ENCODE measurements at regions not wholly inside any gene's neighbourhood (a gene's known extent, or its start where the extent isn't known, plus 50 kb on each side); places are given as distances from the start of the nearest gene placed in this dataset.
"Not testable (repeated sequence)": the region's sequence is repeated elsewhere in the genome, so short reads cannot be mapped to it uniquely, and the experiment has no call there.

- Histone ChIP-seq H3K79me2 (ENCODE audit: control insufficient read depth, insufficient read depth, low read length) (no peaks in the 10 kb centered on the region), H3K9me3 (ENCODE audit: control insufficient read depth, low read depth, low read length) (no peaks in the 10 kb centered on the region), H4K20me1 (ENCODE audit: control insufficient read depth, extremely low read depth, insufficient read depth, low read length) (no peaks in the 10 kb centered on the region), H3K4me1 (ENCODE audit: control insufficient read depth, extremely low read depth, insufficient read depth, low read length) (no peaks in the 10 kb centered on the region), H3K36me3 (ENCODE audit: control insufficient read depth in 2 of 2, extremely low read depth in 1 of 2, insufficient read depth in 2 of 2, low read length in 2 of 2) (no peaks in the 10 kb centered on the region), H2AFZ (ENCODE audit: control insufficient read depth, low read length) (no peak overlapping the region), H3K9ac (ENCODE audit: control insufficient read depth, extremely low read depth, insufficient read depth, low read length) (no peak overlapping the region), H3K9me1 (ENCODE audit: control insufficient read depth, extremely low read depth, insufficient read depth, low read length) (no peaks in the 10 kb centered on the region), H3K27me3 (ENCODE audit: control insufficient read depth, extremely low read depth, insufficient read depth, low read length) (no peaks in the 10 kb centered on the region), H3K4me2 (ENCODE audit: control insufficient read depth, extremely low read depth, insufficient read depth, low read depth, low read length) (no peak overlapping the region), H3K4me3 (ENCODE audit: control insufficient read depth in 2 of 3, extremely low read depth in 1 of 3, insufficient read depth in 2 of 3, low read depth in 1 of 3, low read length in 3 of 3) (no peak overlapping the region), H3K27ac (ENCODE audit: control insufficient read depth, insufficient read depth, low read length) (no peak overlapping the region)
- no peak for DNase-seq (ENCODE audit: low read depth, low spot score)
- TF ChIP-seq EZH2 (IDR thresholded peaks at IDR 0.05; ENCODE audit: low read length), result no peak
- no peak for TF ChIP-seq CTCF (optimal IDR thresholded peaks at IDR 0.05 in 1 of 3, IDR thresholded peaks at IDR 0.05 in 1 of 3, conservative IDR thresholded peaks at IDR 0.05 in 1 of 3; ENCODE audit: extremely low read depth in 1 of 3, insufficient read depth in 2 of 3, low read length in 3 of 3)
- dilution Hi-C loops (cut with MboI; ENCODE audit: extremely low pct_ligation_motif_present, low sequenced_read_pairs), result no loop called here
- no peak for FAIRE-seq
These were observed 65.9 kb upstream of the IGSF10 start for GRCh38 chr3:151526757-151527156.

DNA sequence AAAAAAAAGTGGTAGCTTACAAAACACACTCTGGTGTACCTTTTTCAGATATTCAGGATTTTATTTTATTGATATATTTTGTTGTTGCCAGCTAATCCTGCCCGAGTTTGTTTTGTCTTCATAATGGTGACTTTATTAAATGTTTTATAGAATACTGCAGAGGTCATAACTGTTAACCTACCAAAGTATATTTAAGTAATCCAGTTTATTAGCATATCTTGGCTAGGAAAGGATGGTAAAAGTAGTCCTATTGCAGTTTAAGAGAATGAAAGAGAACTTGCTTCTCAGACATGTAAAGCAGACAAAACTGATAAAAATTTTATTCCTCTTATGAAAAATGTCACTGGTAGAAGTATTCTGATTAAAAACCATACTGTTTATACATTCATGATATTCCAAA lies 59.2 kb upstream of the IGSF10 start:
- dilution Hi-C loops (cut with MboI; ENCODE audit: extremely low pct_ligation_motif_present, low sequenced_read_pairs), result no loop called here
- TF ChIP-seq EZH2 (IDR thresholded peaks at IDR 0.05; ENCODE audit: low read length) (no peak), CTCF (optimal IDR thresholded peaks at IDR 0.05 in 1 of 3, IDR thresholded peaks at IDR 0.05 in 1 of 3, conservative IDR thresholded peaks at IDR 0.05 in 1 of 3; ENCODE audit: extremely low read depth in 1 of 3, insufficient read depth in 2 of 3, low read length in 3 of 3) (no peak)
- no peaks in the 10 kb centered on the region for H3K4me1 ChIP-seq (ENCODE audit: control insufficient read depth, extremely low read depth, insufficient read depth, low read length)
- no peak overlapping the region for H3K27ac ChIP-seq (ENCODE audit: control insufficient read depth, insufficient read depth, low read length)
- no peak overlapping the region for H3K4me2 ChIP-seq (ENCODE audit: control insufficient read depth, extremely low read depth, insufficient read depth, low read depth, low read length)
- FAIRE-seq, result no peak
- H2AFZ ChIP-seq (ENCODE audit: control insufficient read depth, low read length), result no peak overlapping the region
- no peaks in the 10 kb centered on the region for H3K27me3 ChIP-seq (ENCODE audit: control insufficient read depth, extremely low read depth, insufficient read depth, low read length)
- H4K20me1 ChIP-seq (ENCODE audit: control insufficient read depth, extremely low read depth, insufficient read depth, low read length), result no peaks in the 10 kb centered on the region
- DNase-seq (ENCODE audit: low read depth, low spot score), result no peak
- H3K9me1 ChIP-seq (ENCODE audit: control insufficient read depth, extremely low read depth, insufficient read depth, low read length), result no peaks in the 10 kb centered on the region
- no peak overlapping the region for H3K4me3 ChIP-seq (ENCODE audit: control insufficient read depth in 2 of 3, extremely low read depth in 1 of 3, insufficient read depth in 2 of 3, low read depth in 1 of 3, low read length in 3 of 3)
- H3K79me2 ChIP-seq (ENCODE audit: control insufficient read depth, insufficient read depth, low read length), result no peaks in the 10 kb centered on the region
- H3K9me3 ChIP-seq (ENCODE audit: control insufficient read depth, low read depth, low read length), result no peaks in the 10 kb centered on the region
- H3K9ac ChIP-seq (ENCODE audit: control insufficient read depth, extremely low read depth, insufficient read depth, low read length), result no peak overlapping the region
- no peaks in the 10 kb centered on the region for H3K36me3 ChIP-seq (ENCODE audit: control insufficient read depth in 2 of 2, extremely low read depth in 1 of 2, insufficient read depth in 2 of 2, low read length in 2 of 2)

DNA sequence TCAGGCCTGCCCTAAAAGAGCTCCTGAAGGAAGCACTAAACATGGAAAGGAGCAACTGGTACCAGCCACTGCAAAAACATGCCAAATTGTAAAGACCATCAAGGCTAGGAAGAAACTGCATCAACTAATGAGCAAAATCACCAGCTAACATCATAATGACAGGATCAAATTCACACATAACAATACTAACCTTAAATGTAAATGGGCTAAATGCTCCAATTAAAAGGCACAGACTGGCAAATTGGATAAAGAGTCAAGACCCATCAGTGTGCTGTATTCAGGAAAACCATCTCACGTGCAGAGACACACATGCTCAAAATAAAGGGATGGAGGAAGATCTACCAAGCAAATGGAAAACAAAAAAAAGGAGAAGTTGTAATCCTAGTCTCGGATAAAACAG lies 50.6 kb upstream of the IGSF10 start:
- H3K9ac ChIP-seq (ENCODE audit: control insufficient read depth, extremely low read depth, insufficient read depth, low read length); H3K79me2 ChIP-seq (ENCODE audit: control insufficient read depth, insufficient read depth, low read length); dilution Hi-C loops (cut with MboI; ENCODE audit: extremely low pct_ligation_motif_present, low sequenced_read_pairs); H3K4me2 ChIP-seq (ENCODE audit: control insufficient read depth, extremely low read depth, insufficient read depth, low read depth, low read length); H3K4me1 ChIP-seq (ENCODE audit: control insufficient read depth, extremely low read depth, insufficient read depth, low read length); H4K20me1 ChIP-seq (ENCODE audit: control insufficient read depth, extremely low read depth, insufficient read depth, low read length); H3K36me3 ChIP-seq (ENCODE audit: control insufficient read depth in 2 of 2, extremely low read depth in 1 of 2, insufficient read depth in 2 of 2, low read length in 2 of 2); H3K9me1 ChIP-seq (ENCODE audit: control insufficient read depth, extremely low read depth, insufficient read depth, low read length); DNase-seq (ENCODE audit: low read depth, low spot score); H3K9me3 ChIP-seq (ENCODE audit: control insufficient read depth, low read depth, low read length); FAIRE-seq; H3K4me3 ChIP-seq (ENCODE audit: control insufficient read depth in 2 of 3, extremely low read depth in 1 of 3, insufficient read depth in 2 of 3, low read depth in 1 of 3, low read length in 3 of 3); H2AFZ ChIP-seq (ENCODE audit: control insufficient read depth, low read length); H3K27me3 ChIP-seq (ENCODE audit: control insufficient read depth, extremely low read depth, insufficient read depth, low read length); H3K27ac ChIP-seq (ENCODE audit: control insufficient read depth, insufficient read depth, low read length): not testable (repeated sequence)
